ENCODE measurements at regions not wholly inside any gene's neighbourhood (a gene's known extent, or its start where the extent isn't known, plus 50 kb on each side); places are given as distances from the start of the nearest gene placed in this dataset.

- H3K27me3 ChIP-seq (ENCODE audit: control insufficient read depth, insufficient read depth, low read length): no peaks in the 10 kb centered on the region
- no peaks in the 10 kb centered on the region for H3K36me3 ChIP-seq (ENCODE audit: control insufficient read depth, insufficient read depth, low read length)
- WGBS (ENCODE audit: insufficient coverage): 81% methylated on average over 6 of the region's 6 CpGs
- no peaks in the 10 kb centered on the region for H3K4me1 ChIP-seq (ENCODE audit: control insufficient read depth, insufficient read depth, low read length)
- ATAC-seq: no peak
- TF ChIP-seq CTCF (IDR thresholded peaks at IDR 0.05): no peak
- Mint-ChIP-seq H3K27ac (no peak overlapping the region), H3K27me3 (ENCODE audit: low read depth in 2 of 2) (no peaks in the 10 kb centered on the region), H3K4me3 (no peak overlapping the region), H3K9me3 (no peaks in the 10 kb centered on the region), H3K4me1 (no peaks in the 10 kb centered on the region), H3K36me3 (no peaks in the 10 kb centered on the region)
- DNase-seq: no peak
- no peak overlapping the region for H3K4me3 ChIP-seq (ENCODE audit: low read length)
- no peak overlapping the region for H3K27ac ChIP-seq (ENCODE audit: low read length)
- intact Hi-C loops (cut with micrococcal nuclease): no loop called here
- H3K9me3 ChIP-seq (ENCODE audit: control insufficient read depth, insufficient read depth, low read length): no peaks in the 10 kb centered on the region
Observed at GRCh38 chr16:55039042-55039441, 108.4 kb downstream of the IRX5 start.

- Mint-ChIP-seq H3K4me3 (no peak overlapping the region), H3K27ac (no peak overlapping the region)
- 89% methylated on average over 6 of the region's 6 CpGs for WGBS (ENCODE audit: insufficient coverage)
Observed at GRCh38 chr16:55039511-55039910, 108.8 kb downstream of the IRX5 start.

GRCh38 chr16:55039931-55040330 lies 109.3 kb downstream of the IRX5 start:
- H3K4me1 ChIP-seq (ENCODE audit: control insufficient read depth, insufficient read depth, low read length): no peaks in the 10 kb centered on the region
- DNase-seq (no peak), ATAC-seq (no peak)
- 78% methylated on average over 8 of the region's 8 CpGs for WGBS (ENCODE audit: insufficient coverage)
- no peaks in the 10 kb centered on the region for H3K36me3 Mint-ChIP-seq
- TF ChIP-seq CTCF (IDR thresholded peaks at IDR 0.05): no peak
- intact Hi-C loops (cut with micrococcal nuclease): no loop called here
- no peaks in the 10 kb centered on the region for H3K9me3 Mint-ChIP-seq
- no peak overlapping the region for H3K4me3 Mint-ChIP-seq
- H3K27ac Mint-ChIP-seq: no peak overlapping the region
- H3K27me3 Mint-ChIP-seq (ENCODE audit: low read depth in 2 of 2): no peaks in the 10 kb centered on the region
- no peaks in the 10 kb centered on the region for H3K27me3 ChIP-seq (ENCODE audit: control insufficient read depth, insufficient read depth, low read length)
- H3K9me3 ChIP-seq (ENCODE audit: control insufficient read depth, insufficient read depth, low read length): no peaks in the 10 kb centered on the region
- H3K27ac ChIP-seq (ENCODE audit: low read length): no peak overlapping the region
- H3K4me3 ChIP-seq (ENCODE audit: low read length): no peak overlapping the region
- H3K36me3 ChIP-seq (ENCODE audit: control insufficient read depth, insufficient read depth, low read length): no peaks in the 10 kb centered on the region
- H3K4me1 Mint-ChIP-seq: no peaks in the 10 kb centered on the region

More at GRCh38 chr16:55039511-55039910, 108.8 kb downstream of the IRX5 start:
- H3K27ac ChIP-seq (ENCODE audit: low read length): no peak overlapping the region
- no peak for TF ChIP-seq CTCF (IDR thresholded peaks at IDR 0.05)
- ATAC-seq (no peak), DNase-seq (no peak)
- no peaks in the 10 kb centered on the region for H3K27me3 ChIP-seq (ENCODE audit: control insufficient read depth, insufficient read depth, low read length)
- intact Hi-C loops (cut with micrococcal nuclease): no loop called here
- no peaks in the 10 kb centered on the region for H3K36me3 ChIP-seq (ENCODE audit: control insufficient read depth, insufficient read depth, low read length)
- no peaks in the 10 kb centered on the region for H3K9me3 ChIP-seq (ENCODE audit: control insufficient read depth, insufficient read depth, low read length)
- no peak overlapping the region for H3K4me3 ChIP-seq (ENCODE audit: low read length)
- no peaks in the 10 kb centered on the region for H3K36me3 Mint-ChIP-seq
- H3K27me3 Mint-ChIP-seq (ENCODE audit: low read depth in 2 of 2): no peaks in the 10 kb centered on the region
- no peaks in the 10 kb centered on the region for H3K4me1 ChIP-seq (ENCODE audit: control insufficient read depth, insufficient read depth, low read length)
- H3K9me3 Mint-ChIP-seq: no peaks in the 10 kb centered on the region
- H3K4me1 Mint-ChIP-seq: no peaks in the 10 kb centered on the region

- no peaks in the 10 kb centered on the region for H3K36me3 Mint-ChIP-seq
- no peak overlapping the region for H3K4me3 ChIP-seq (ENCODE audit: low read length)
- TF ChIP-seq CTCF (IDR thresholded peaks at IDR 0.05): no peak
- H3K4me1 ChIP-seq (ENCODE audit: control insufficient read depth, insufficient read depth, low read length): no peaks in the 10 kb centered on the region
- no peaks in the 10 kb centered on the region for H3K36me3 ChIP-seq (ENCODE audit: control insufficient read depth, insufficient read depth, low read length)
- DNase-seq (no peak), ATAC-seq (no peak)
- intact Hi-C loops (cut with micrococcal nuclease): no loop called here
- H3K4me3 Mint-ChIP-seq: no peak overlapping the region
- no peaks in the 10 kb centered on the region for H3K27me3 ChIP-seq (ENCODE audit: control insufficient read depth, insufficient read depth, low read length)
- H3K4me1 Mint-ChIP-seq: no peaks in the 10 kb centered on the region
- H3K27ac ChIP-seq (ENCODE audit: low read length): no peak overlapping the region
- H3K9me3 ChIP-seq (ENCODE audit: control insufficient read depth, insufficient read depth, low read length): no peaks in the 10 kb centered on the region
- H3K9me3 Mint-ChIP-seq: no peaks in the 10 kb centered on the region
- no peak overlapping the region for H3K27ac Mint-ChIP-seq
- no peaks in the 10 kb centered on the region for H3K27me3 Mint-ChIP-seq (ENCODE audit: low read depth in 2 of 2)
- WGBS (ENCODE audit: insufficient coverage): 82% methylated on average over 18 of the region's 19 CpGs
Observed at GRCh38 chr16:55040366-55041086, 109.9 kb downstream of the IRX5 start.
